ENCODE measurements at regions not wholly inside any gene's neighbourhood (a gene's known extent, or its start where the extent isn't known, plus 50 kb on each side); places are given as distances from the start of the nearest gene placed in this dataset.

- DNase-seq (ENCODE audit: low read depth), result no peak
- H3K4me3 ChIP-seq (ENCODE audit: low read depth, low read length), result no peak overlapping the region
- TF ChIP-seq, protein P1, sequence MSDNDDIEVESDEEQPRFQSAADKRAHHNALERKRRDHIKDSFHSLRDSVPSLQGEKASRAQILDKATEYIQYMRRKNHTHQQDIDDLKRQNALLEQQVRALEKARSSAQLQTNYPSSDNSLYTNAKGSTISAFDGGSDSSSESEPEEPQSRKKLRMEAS (IDR thresholded peaks at IDR 0.05; ENCODE audit: low read depth, low read length), result no peak
- TF ChIP-seq MYC (IDR thresholded peaks at IDR 0.05; ENCODE audit: low read depth, low read length) (no peak), CTCF (IDR thresholded peaks at IDR 0.05; ENCODE audit: low read depth, low read length) (no peak), POLR2A (IDR thresholded peaks at IDR 0.05; ENCODE audit: extremely low read depth, insufficient read length) (no peak)
These were observed 1024.3 kb upstream of the MAP3K7 start for GRCh38 chr6:91611190-91611589.

DNA sequence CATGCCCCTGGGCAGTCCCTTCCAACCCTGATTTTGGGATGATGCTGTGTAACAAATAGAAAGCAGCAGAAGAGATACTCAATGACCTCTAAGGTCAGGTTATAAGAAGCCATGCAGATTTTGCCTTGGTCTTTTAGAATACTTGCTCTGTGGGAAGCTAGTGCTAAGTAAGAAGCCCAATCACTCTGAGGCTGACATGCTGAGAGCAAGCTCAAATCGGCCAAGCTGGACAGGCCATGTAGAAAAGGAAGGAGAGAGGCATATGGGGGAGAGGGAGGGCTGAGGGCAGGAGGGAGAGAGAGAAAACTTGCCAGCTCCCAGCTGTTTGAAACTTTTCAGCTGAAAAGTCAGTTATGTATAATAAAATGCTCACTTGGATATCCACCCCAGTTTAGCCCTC, 1021.6 kb upstream of the MAP3K7 start:
- no peak overlapping the region for H3K4me3 ChIP-seq (ENCODE audit: low read depth, low read length)
- TF ChIP-seq CTCF (IDR thresholded peaks at IDR 0.05; ENCODE audit: low read depth, low read length) (no peak), POLR2A (IDR thresholded peaks at IDR 0.05; ENCODE audit: extremely low read depth, insufficient read length) (no peak), MYC (IDR thresholded peaks at IDR 0.05; ENCODE audit: low read depth, low read length) (no peak)
- TF ChIP-seq, protein P1 (IDR thresholded peaks at IDR 0.05; ENCODE audit: low read depth, low read length), result no peak
- no peak for DNase-seq (ENCODE audit: low read depth)

DNA sequence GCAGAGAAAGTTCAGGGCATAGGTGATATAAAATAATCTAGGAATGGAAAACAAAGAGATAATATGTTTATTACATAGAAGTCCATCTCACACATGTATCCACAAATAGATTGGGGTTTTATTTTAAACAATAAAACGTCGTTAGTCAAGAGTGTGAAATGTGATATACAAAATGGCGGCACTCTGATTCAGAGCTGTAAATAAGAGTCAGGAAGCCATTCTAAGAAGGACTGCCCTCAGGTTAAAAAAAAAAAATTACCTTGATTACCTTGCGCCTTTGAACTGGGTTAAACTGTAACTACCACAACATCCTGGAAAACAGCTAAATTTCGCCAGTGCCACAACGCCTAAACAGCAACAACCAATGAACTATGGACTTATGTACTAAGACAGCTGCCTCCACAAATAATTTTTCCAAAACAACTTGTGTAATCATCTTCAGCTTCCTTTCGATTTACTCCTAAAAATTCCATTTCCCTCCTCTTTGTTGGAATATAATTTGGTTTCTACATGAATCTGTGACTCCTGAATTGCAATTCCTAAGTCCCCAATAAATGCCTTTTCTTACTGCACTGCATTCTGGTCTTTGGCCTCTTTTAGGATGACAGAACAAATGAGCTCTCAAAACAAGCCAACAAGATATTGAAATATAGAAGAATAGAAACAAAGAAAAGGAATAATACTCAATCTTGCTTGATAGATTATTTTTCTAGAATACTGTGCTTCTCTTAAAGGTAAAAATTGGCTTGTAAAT, 1019.5 kb upstream of the MAP3K7 start:
- no peak overlapping the region for H3K4me3 ChIP-seq (ENCODE audit: low read depth, low read length)
- TF ChIP-seq POLR2A (IDR thresholded peaks at IDR 0.05; ENCODE audit: extremely low read depth, insufficient read length) (no peak), MYC (IDR thresholded peaks at IDR 0.05; ENCODE audit: low read depth, low read length) (no peak), CTCF (IDR thresholded peaks at IDR 0.05; ENCODE audit: low read depth, low read length) (no peak)
- TF ChIP-seq, protein P1 (IDR thresholded peaks at IDR 0.05; ENCODE audit: low read depth, low read length), result no peak
- no peak for DNase-seq (ENCODE audit: low read depth)

- H3K4me3 ChIP-seq (ENCODE audit: low read depth, low read length), result no peak overlapping the region
- DNase-seq (ENCODE audit: low read depth), result peak; percentile 14
These were observed 1013.7 kb upstream of the MAP3K7 start for GRCh38 chr6:91600561-91600960.

DNA sequence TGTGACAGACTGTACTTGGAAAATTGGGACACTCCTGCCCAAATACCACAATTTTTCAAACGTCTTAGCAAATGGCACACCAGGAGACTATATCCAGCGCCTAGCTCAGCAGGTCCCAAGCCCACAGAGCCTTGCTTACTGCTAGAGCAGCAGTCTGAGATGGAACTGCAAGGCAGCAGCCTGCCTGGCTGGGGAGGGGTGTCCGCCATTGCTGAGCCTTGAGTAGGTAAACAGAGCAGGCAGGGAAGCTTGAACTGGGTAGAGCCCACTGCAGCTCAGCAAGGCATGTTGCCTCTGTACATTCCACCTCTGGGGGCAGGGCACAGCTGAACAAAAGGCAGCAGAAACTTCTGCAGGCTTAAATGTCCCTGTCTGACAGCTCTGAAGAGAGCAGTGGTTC, 1003.3 kb upstream of the MAP3K7 start:
- no peak for DNase-seq (ENCODE audit: low read depth)

More at GRCh38 chr6:91600561-91600960, 1013.7 kb upstream of the MAP3K7 start:
- TF ChIP-seq, protein P1 (IDR thresholded peaks at IDR 0.05; ENCODE audit: low read depth, low read length), result no peak
- TF ChIP-seq POLR2A (IDR thresholded peaks at IDR 0.05; ENCODE audit: extremely low read depth, insufficient read length) (no peak), MYC (IDR thresholded peaks at IDR 0.05; ENCODE audit: low read depth, low read length) (no peak), CTCF (IDR thresholded peaks at IDR 0.05; ENCODE audit: low read depth, low read length) (no peak)

More for the DNA sequence above, 1003.3 kb upstream of the MAP3K7 start:
- H3K4me3 ChIP-seq (ENCODE audit: low read depth, low read length), result no peak overlapping the region
- TF ChIP-seq, protein P1 (IDR thresholded peaks at IDR 0.05; ENCODE audit: low read depth, low read length), result no peak
- TF ChIP-seq MYC (IDR thresholded peaks at IDR 0.05; ENCODE audit: low read depth, low read length) (no peak), CTCF (IDR thresholded peaks at IDR 0.05; ENCODE audit: low read depth, low read length) (no peak), POLR2A (IDR thresholded peaks at IDR 0.05; ENCODE audit: extremely low read depth, insufficient read length) (no peak)
